Glutamatergic neuron (in vitro differentiated cells): ENCODE measurements at regions not wholly inside any gene's neighbourhood (a gene's known extent, or its start where the extent isn't known, plus 50 kb on each side); places are given as distances from the start of the nearest gene placed in this dataset.

Experiments
- DNase-seq: peaks from one replicate; pipeline ENCODE4 v3.0.0; 2022
- H3K27ac Mint-ChIP-seq: one replicate; pipeline ENCODE4 v1.8.0; 2020; ENCODE audit warnings: mild to moderate bottlenecking, mixed read lengths, inconsistent platforms; ENCODE audit not compliant: unreplicated experiment
- H3K27me3 Mint-ChIP-seq: one replicate; pipeline ENCODE4 v1.8.0; 2020; ENCODE audit warnings: mild to moderate bottlenecking, moderate library complexity, mixed read lengths, inconsistent platforms; ENCODE audit not compliant: unreplicated experiment
- H3K36me3 Mint-ChIP-seq: one replicate; pipeline ENCODE4 v1.8.0; 2020; ENCODE audit warnings: mild to moderate bottlenecking, mixed read lengths, inconsistent platforms; ENCODE audit not compliant: unreplicated experiment
- H3K4me1 Mint-ChIP-seq: one replicate; pipeline ENCODE4 v1.8.0; 2020; ENCODE audit warnings: mild to moderate bottlenecking, low read depth, mixed read lengths, inconsistent platforms; ENCODE audit not compliant: unreplicated experiment
- H3K4me3 Mint-ChIP-seq: one replicate; pipeline ENCODE4 v1.8.0; 2020; ENCODE audit warnings: mild to moderate bottlenecking, mixed read lengths, inconsistent platforms; ENCODE audit not compliant: unreplicated experiment
- H3K9me3 Mint-ChIP-seq: one replicate; pipeline ENCODE4 v1.8.0; 2020; ENCODE audit warnings: mild to moderate bottlenecking, moderate library complexity, mixed read lengths, inconsistent platforms; ENCODE audit not compliant: unreplicated experiment
- CTCF ChIP-seq: fragments of 200-600 bp; sonication (generic); IDR thresholded peaks from one replicate; pipeline ENCODE4 v1.5.0; 2021; ENCODE audit not compliant: partially characterized antibody, unreplicated experiment

GRCh38 chr12:61188801-61189595, 1071.2 kb upstream of the USP15 start:
- DNase-seq: no peak
- Mint-ChIP-seq H3K9me3 (no peaks in the 10 kb centered on the region), H3K36me3 (no peaks in the 10 kb centered on the region), H3K27me3 (no peaks in the 10 kb centered on the region), H3K4me1 (no peaks in the 10 kb centered on the region), H3K4me3 (no peak overlapping the region), H3K27ac (no peak overlapping the region)
- TF ChIP-seq CTCF: no peak

- H3K27me3 Mint-ChIP-seq: no peaks in the 10 kb centered on the region
- H3K27ac Mint-ChIP-seq: no peak overlapping the region
- no peaks in the 10 kb centered on the region for H3K9me3 Mint-ChIP-seq
- DNase-seq: no peak
- no peak for TF ChIP-seq CTCF
- no peak overlapping the region for H3K4me3 Mint-ChIP-seq
- no peaks in the 10 kb centered on the region for H3K36me3 Mint-ChIP-seq
- H3K4me1 Mint-ChIP-seq: no peaks in the 10 kb centered on the region
These were observed 1046.6 kb upstream of the USP15 start for GRCh38 chr12:61213646-61214045.

- H3K9me3 Mint-ChIP-seq: peaks cover 5% of the 10 kb centered on the region
- DNase-seq: no peak
- no peak overlapping the region for H3K27ac Mint-ChIP-seq
- H3K4me3 Mint-ChIP-seq: no peak overlapping the region
- peaks cover 3% of the 10 kb centered on the region for H3K27me3 Mint-ChIP-seq
- no peaks in the 10 kb centered on the region for H3K4me1 Mint-ChIP-seq
- H3K36me3 Mint-ChIP-seq: no peaks in the 10 kb centered on the region
- TF ChIP-seq CTCF: no peak
These were observed 1039.9 kb upstream of the USP15 start for GRCh38 chr12:61220337-61220736.

GRCh38 chr12:61232040-61232439, 1028.2 kb upstream of the USP15 start:
- Mint-ChIP-seq H3K27ac (no peak overlapping the region), H3K27me3 (no peaks in the 10 kb centered on the region), H3K4me1 (no peaks in the 10 kb centered on the region), H3K36me3 (no peaks in the 10 kb centered on the region), H3K9me3 (peaks cover 2% of the 10 kb centered on the region), H3K4me3 (no peak overlapping the region)
- TF ChIP-seq CTCF: no peak
- DNase-seq: no peak

GRCh38 chr12:61250303-61250702, 1009.9 kb upstream of the USP15 start:
- TF ChIP-seq CTCF: no peak
- H3K4me1 Mint-ChIP-seq: no peaks in the 10 kb centered on the region
- DNase-seq: no peak
- no peaks in the 10 kb centered on the region for H3K36me3 Mint-ChIP-seq
- H3K27me3 Mint-ChIP-seq: no peaks in the 10 kb centered on the region
- H3K9me3 Mint-ChIP-seq: no peaks in the 10 kb centered on the region
- no peak overlapping the region for H3K27ac Mint-ChIP-seq
- H3K4me3 Mint-ChIP-seq: no peak overlapping the region
